Mesendoderm (in vitro differentiated cells): ENCODE measurements at regions not wholly inside any gene's neighbourhood (a gene's known extent, or its start where the extent isn't known, plus 50 kb on each side); places are given as distances from the start of the nearest gene placed in this dataset.

Experiments
- DNase-seq: peaks from one replicate; pipeline ENCODE4 v3.0.0; 2013
- H2AK5ac ChIP-seq: 2 replicates; pipeline ENCODE4 v1.6.1; 2013; ENCODE audit warnings: low read length, inconsistent platforms
- H2BK120ac ChIP-seq: 2 replicates; pipeline ENCODE4 v1.6.1; 2013; ENCODE audit warnings: low read depth, mild to moderate bottlenecking, low read length, moderate library complexity, mixed read lengths
- H2BK15ac ChIP-seq: replicated peaks from 2 replicates; pipeline ENCODE4 v1.6.1; 2013; ENCODE audit warnings: low read depth, mild to moderate bottlenecking, moderate library complexity
- H2BK5ac ChIP-seq: 2 replicates; pipeline ENCODE4 v1.6.1; 2013; ENCODE audit warnings: low read length, inconsistent platforms
- H3K18ac ChIP-seq: 2 replicates; pipeline ENCODE4 v1.6.1; 2013; ENCODE audit warnings: mild to moderate bottlenecking, low read length, mixed read lengths
- H3K23ac ChIP-seq: one replicate; pipeline ENCODE4 v1.6.1; 2013; ENCODE audit warnings: low read length
- H3K27ac ChIP-seq: 2 replicates; pipeline ENCODE4 v1.5.1; 2013; ENCODE audit warnings: low read depth, mild to moderate bottlenecking, inconsistent platforms, low read length, moderate library complexity
- H3K27me3 ChIP-seq: 2 replicates; pipeline ENCODE4 v1.6.1; 2013; ENCODE audit warnings: low read length, control low read depth, mild to moderate bottlenecking, inconsistent platforms; ENCODE audit not compliant: insufficient read depth, poor library complexity
- H3K36me3 ChIP-seq: 2 replicates; pipeline ENCODE4 v1.6.1; 2013; ENCODE audit warnings: low read length, inconsistent platforms; ENCODE audit not compliant: control insufficient read depth, insufficient read depth
- H3K4ac ChIP-seq: one replicate; pipeline ENCODE4 v1.6.1; 2013; ENCODE audit warnings: low read depth, mild to moderate bottlenecking, low read length, moderate library complexity
- H3K4me1 ChIP-seq: 2 replicates; pipeline ENCODE4 v1.6.1; 2013; ENCODE audit warnings: low read depth, low read length, inconsistent platforms; ENCODE audit not compliant: control insufficient read depth
- H3K4me2 ChIP-seq: 2 replicates; pipeline ENCODE4 v1.6.1; 2013; ENCODE audit warnings: low read length
- H3K4me3 ChIP-seq: 2 replicates; pipeline ENCODE4 v1.5.1; 2013; ENCODE audit warnings: mild to moderate bottlenecking, low read length
- H3K56ac ChIP-seq: one replicate; pipeline ENCODE4 v1.6.1; 2013; ENCODE audit warnings: low read length
- H3K79me1 ChIP-seq: 2 replicates; pipeline ENCODE4 v1.6.1; 2013; ENCODE audit warnings: low read length, inconsistent platforms
- H3K79me2 ChIP-seq: 2 replicates; pipeline ENCODE4 v1.6.1; 2013; ENCODE audit warnings: mild to moderate bottlenecking, low read length; ENCODE audit not compliant: control insufficient read depth, insufficient read depth
- H3K9ac ChIP-seq: 2 replicates; pipeline ENCODE4 v1.6.1; 2013; ENCODE audit warnings: low read length, inconsistent platforms
- H4K5ac ChIP-seq: one replicate; pipeline ENCODE4 v1.6.1; 2013; ENCODE audit warnings: low read length
- H4K8ac ChIP-seq: one replicate; pipeline ENCODE4 v1.6.1; 2013; ENCODE audit warnings: low read depth, mild to moderate bottlenecking, control low read depth, low read length, moderate library complexity
- WGBS: extraction: QIAGEN DNeasy Blood & Tissue Kit; methylation state at CpG from one replicate; pipeline ENCODE4 v1.1.7; 2013; ENCODE audit warnings: low lambda C conversion rate, missing lambda C conversion rate; ENCODE audit not compliant: insufficient coverage; ENCODE audit errors: extremely low coverage; 5-methylcytosine and 5-hydroxymethylcytosine counted together

- Histone ChIP-seq H4K8ac (no peak overlapping the region), H3K36me3 (no peaks in the 10 kb centered on the region), H3K4me2 (no peak overlapping the region), H3K27ac (no peak overlapping the region), H2BK5ac (no peak overlapping the region), H3K4ac (no peak overlapping the region), H3K56ac (no peak overlapping the region), H2AK5ac (no peak overlapping the region), H3K18ac (no peak overlapping the region), H4K5ac (no peak overlapping the region), H3K4me1 (no peaks in the 10 kb centered on the region), H3K79me1 (no peaks in the 10 kb centered on the region), H3K79me2 (no peaks in the 10 kb centered on the region), H2BK15ac (no peak overlapping the region), H3K9ac (no peak overlapping the region), H3K27me3 (no peaks in the 10 kb centered on the region), H3K4me3 (no peak overlapping the region), H3K23ac (no peak overlapping the region), H2BK120ac (no peak overlapping the region)
- DNase-seq: no peak
- no CpG with 5 or more reads among the region's 2 CpGs for WGBS
Observed at GRCh38 chrX:13934731-13935130, 95.0 kb downstream of the GEMIN8 start.

DNA sequence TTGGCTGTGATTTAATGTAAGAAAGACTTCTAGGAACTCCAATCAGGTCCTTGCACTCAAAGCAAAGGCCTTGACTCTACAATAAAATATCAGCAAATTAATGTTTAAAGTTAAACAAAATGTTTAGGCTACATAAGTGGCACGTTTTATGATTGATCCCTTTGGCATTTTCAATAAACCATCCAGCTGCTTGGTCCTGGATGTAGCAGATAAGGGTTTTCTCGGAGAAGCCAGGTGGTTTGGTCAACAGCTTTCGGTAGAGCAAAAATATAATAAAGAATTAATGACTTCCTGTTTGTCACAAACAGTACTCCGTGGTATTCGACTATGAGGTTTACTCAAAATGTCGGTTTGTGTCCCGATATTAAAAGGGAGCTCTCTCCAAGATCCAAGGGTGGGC, 95.8 kb downstream of the GEMIN8 start:
- WGBS: no CpG with 5 or more reads among the region's 7 CpGs
- no peak overlapping the region for H3K23ac ChIP-seq
- H3K4ac ChIP-seq: peak overlapping the region; percentile 16
- H3K27me3 ChIP-seq: no peaks in the 10 kb centered on the region
- no peak overlapping the region for H3K4me2 ChIP-seq
- no peak overlapping the region for H3K9ac ChIP-seq
- no peak overlapping the region for H2BK15ac ChIP-seq
- DNase-seq: no peak
- no peak overlapping the region for H3K27ac ChIP-seq
- no peaks in the 10 kb centered on the region for H3K36me3 ChIP-seq
- no peak overlapping the region for H3K56ac ChIP-seq
- no peak overlapping the region for H2AK5ac ChIP-seq
- no peak overlapping the region for H4K8ac ChIP-seq
- no peaks in the 10 kb centered on the region for H3K79me1 ChIP-seq
- no peak overlapping the region for H2BK5ac ChIP-seq
- no peak overlapping the region for H3K4me3 ChIP-seq
- H3K4me1 ChIP-seq: no peaks in the 10 kb centered on the region
- no peaks in the 10 kb centered on the region for H3K79me2 ChIP-seq
- no peak overlapping the region for H3K18ac ChIP-seq
- H2BK120ac ChIP-seq: no peak overlapping the region
- H4K5ac ChIP-seq: no peak overlapping the region

- H3K79me1 ChIP-seq: no peaks in the 10 kb centered on the region
- no peak overlapping the region for H2BK5ac ChIP-seq
- H2BK120ac ChIP-seq: no peak overlapping the region
- no peak overlapping the region for H2AK5ac ChIP-seq
- no peak overlapping the region for H3K4me3 ChIP-seq
- no peaks in the 10 kb centered on the region for H3K4me1 ChIP-seq
- H3K56ac ChIP-seq: no peak overlapping the region
- H3K4ac ChIP-seq: no peak overlapping the region
- no peaks in the 10 kb centered on the region for H3K36me3 ChIP-seq
- no peak overlapping the region for H3K23ac ChIP-seq
- no peak overlapping the region for H3K4me2 ChIP-seq
- no peak overlapping the region for H4K8ac ChIP-seq
- no peaks in the 10 kb centered on the region for H3K79me2 ChIP-seq
- no peak overlapping the region for H3K9ac ChIP-seq
- no peak overlapping the region for H3K18ac ChIP-seq
- no peaks in the 10 kb centered on the region for H3K27me3 ChIP-seq
- no peak overlapping the region for H2BK15ac ChIP-seq
- no peak overlapping the region for H3K27ac ChIP-seq
- WGBS: no CpG with 5 or more reads among the region's 3 CpGs
- no peak overlapping the region for H4K5ac ChIP-seq
- DNase-seq: no peak
Observed at GRCh38 chrX:13933352-13933751, 96.3 kb downstream of the GEMIN8 start.

GRCh38 chrX:13932416-13932815, 97.3 kb downstream of the GEMIN8 start:
- H3K36me3 ChIP-seq: no peaks in the 10 kb centered on the region
- H3K4me2 ChIP-seq: no peak overlapping the region
- DNase-seq: no peak

GRCh38 chrX:13927175-13927574, 102.5 kb downstream of the GEMIN8 start:
- Histone ChIP-seq H3K4ac (no peak overlapping the region), H3K4me2 (no peak overlapping the region), H2BK120ac (no peak overlapping the region), H2AK5ac (no peak overlapping the region), H3K27ac (no peak overlapping the region), H2BK5ac (no peak overlapping the region), H3K79me1 (no peaks in the 10 kb centered on the region), H2BK15ac (no peak overlapping the region), H3K79me2 (no peaks in the 10 kb centered on the region), H3K23ac (no peak overlapping the region), H4K8ac (no peak overlapping the region), H3K36me3 (no peaks in the 10 kb centered on the region), H4K5ac (no peak overlapping the region), H3K4me3 (no peak overlapping the region), H3K56ac (no peak overlapping the region), H3K9ac (no peak overlapping the region), H3K4me1 (no peaks in the 10 kb centered on the region), H3K27me3 (no peaks in the 10 kb centered on the region), H3K18ac (no peak overlapping the region)
- DNase-seq: no peak
- no CpG with 5 or more reads among the region's 2 CpGs for whole genome bisulfite sequencing

More at GRCh38 chrX:13932416-13932815, 97.3 kb downstream of the GEMIN8 start:
- no peak overlapping the region for H3K23ac ChIP-seq
- no peaks in the 10 kb centered on the region for H3K27me3 ChIP-seq
- no peak overlapping the region for H2BK120ac ChIP-seq
- H3K9ac ChIP-seq: no peak overlapping the region
- H3K79me1 ChIP-seq: no peaks in the 10 kb centered on the region
- no peak overlapping the region for H3K4me3 ChIP-seq
- H3K4me1 ChIP-seq: no peaks in the 10 kb centered on the region
- no peak overlapping the region for H3K4ac ChIP-seq
- H3K79me2 ChIP-seq: no peaks in the 10 kb centered on the region
- H4K8ac ChIP-seq: no peak overlapping the region
- H3K27ac ChIP-seq: no peak overlapping the region
- no peak overlapping the region for H2AK5ac ChIP-seq
- H2BK15ac ChIP-seq: no peak overlapping the region
- H4K5ac ChIP-seq: no peak overlapping the region
- no peak overlapping the region for H2BK5ac ChIP-seq
- H3K18ac ChIP-seq: no peak overlapping the region
- no peak overlapping the region for H3K56ac ChIP-seq

- no peak overlapping the region for H3K4me2 ChIP-seq
- H3K79me1 ChIP-seq: no peaks in the 10 kb centered on the region
- no peak overlapping the region for H3K56ac ChIP-seq
- no peak overlapping the region for H3K4ac ChIP-seq
- H4K8ac ChIP-seq: no peak overlapping the region
- H4K5ac ChIP-seq: no peak overlapping the region
- no peak for DNase-seq
- H3K79me2 ChIP-seq: no peaks in the 10 kb centered on the region
- H3K4me1 ChIP-seq: no peaks in the 10 kb centered on the region
- H3K23ac ChIP-seq: no peak overlapping the region
- no peak overlapping the region for H3K4me3 ChIP-seq
- no peak overlapping the region for H3K18ac ChIP-seq
- no peak overlapping the region for H3K9ac ChIP-seq
- H2BK15ac ChIP-seq: no peak overlapping the region
- no peak overlapping the region for H2BK120ac ChIP-seq
- H3K36me3 ChIP-seq: no peaks in the 10 kb centered on the region
- no peak overlapping the region for H2BK5ac ChIP-seq
- WGBS: no CpG with 5 or more reads among the region's 5 CpGs
- no peak overlapping the region for H3K27ac ChIP-seq
- no peak overlapping the region for H2AK5ac ChIP-seq
- no peaks in the 10 kb centered on the region for H3K27me3 ChIP-seq
Observed at GRCh38 chrX:13923845-13924244, 105.8 kb downstream of the GEMIN8 start.
